ENCODE measurements at regions not wholly inside any gene's neighbourhood (a gene's known extent, or its start where the extent isn't known, plus 50 kb on each side); places are given as distances from the start of the nearest gene placed in this dataset.

DNA sequence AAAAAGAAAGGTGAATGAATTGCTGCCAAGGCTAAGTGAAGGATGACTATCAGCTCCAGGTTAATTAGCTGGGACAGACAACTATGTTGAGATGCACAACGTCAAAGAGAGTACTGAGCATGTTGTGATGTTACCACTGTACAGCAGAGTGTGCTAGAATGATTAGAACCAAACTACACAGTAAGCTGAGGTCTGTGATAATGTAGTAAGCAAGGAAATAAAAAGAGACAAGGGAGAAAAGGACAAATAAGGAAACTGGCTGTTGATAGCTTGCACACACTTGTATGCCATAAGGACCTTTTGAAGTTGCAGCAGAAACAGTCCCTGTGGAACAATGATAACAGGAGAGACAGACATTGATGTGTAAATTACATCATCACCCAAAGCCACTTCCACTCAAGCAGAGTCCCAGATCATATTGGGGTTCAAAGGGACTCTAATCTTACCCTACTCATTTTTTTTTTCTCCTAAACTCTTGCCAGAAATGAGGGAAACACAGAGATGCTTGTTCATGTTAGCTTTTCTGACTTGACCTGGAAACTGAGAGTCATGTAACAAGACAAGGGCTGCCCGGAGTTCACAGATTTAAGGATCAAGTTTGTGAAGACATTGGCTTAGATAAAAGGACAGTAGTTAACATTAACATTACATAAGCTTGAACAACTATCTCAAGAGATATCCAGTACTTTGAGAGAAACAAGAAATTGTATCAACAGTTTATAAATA lies 189.9 kb downstream of the CENPW start:
- DNase-seq (ENCODE audit: low read depth, low spot score): no peak

- no peak for DNase-seq (ENCODE audit: low read depth, low spot score)
These were observed 190.9 kb downstream of the CENPW start for GRCh38 chr6:126530775-126531174.

- no peak for DNase-seq (ENCODE audit: low read depth, low spot score)
These were observed 191.4 kb downstream of the CENPW start for GRCh38 chr6:126531286-126531685.

DNA sequence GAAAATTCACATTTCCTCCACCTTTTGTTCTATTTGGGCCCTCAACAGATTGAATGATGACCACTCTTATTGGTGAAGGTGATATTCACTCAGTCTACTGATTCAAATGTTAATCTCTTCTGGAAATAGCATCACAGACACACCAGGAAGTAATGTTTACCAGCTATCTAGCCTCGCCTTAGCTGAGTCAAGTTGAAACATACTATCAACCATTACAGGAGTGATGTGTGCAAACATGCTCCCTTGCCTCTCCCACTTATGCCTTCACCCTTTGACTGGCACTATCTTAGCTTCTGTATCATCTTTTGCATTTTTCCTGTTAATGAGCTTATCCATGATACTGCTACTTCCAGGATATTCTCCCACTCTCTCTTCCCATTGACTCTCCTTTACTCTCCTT lies 191.9 kb downstream of the CENPW start:
- no peak for DNase-seq (ENCODE audit: low read depth, low spot score)

DNA sequence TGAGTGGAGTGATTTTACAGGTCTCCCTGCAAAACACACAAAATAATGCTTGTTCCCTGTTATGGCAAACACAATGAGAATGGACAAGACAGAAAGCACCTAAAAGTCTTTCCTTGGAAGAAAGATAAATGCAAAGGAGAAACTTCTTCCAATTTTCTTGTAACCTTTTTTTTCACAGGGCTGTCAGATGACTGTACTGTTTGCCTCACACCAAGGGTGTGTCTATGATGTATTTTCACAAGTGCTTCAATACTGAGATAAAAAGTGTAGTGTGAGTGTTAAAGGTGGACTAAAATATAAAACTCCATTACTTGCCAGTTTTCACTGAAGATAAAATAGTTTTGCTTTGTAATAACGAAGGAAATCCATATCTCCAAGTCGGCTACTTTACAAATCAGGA lies 194.5 kb downstream of the CENPW start:
- DNase-seq (ENCODE audit: low read depth, low spot score): no peak

DNA sequence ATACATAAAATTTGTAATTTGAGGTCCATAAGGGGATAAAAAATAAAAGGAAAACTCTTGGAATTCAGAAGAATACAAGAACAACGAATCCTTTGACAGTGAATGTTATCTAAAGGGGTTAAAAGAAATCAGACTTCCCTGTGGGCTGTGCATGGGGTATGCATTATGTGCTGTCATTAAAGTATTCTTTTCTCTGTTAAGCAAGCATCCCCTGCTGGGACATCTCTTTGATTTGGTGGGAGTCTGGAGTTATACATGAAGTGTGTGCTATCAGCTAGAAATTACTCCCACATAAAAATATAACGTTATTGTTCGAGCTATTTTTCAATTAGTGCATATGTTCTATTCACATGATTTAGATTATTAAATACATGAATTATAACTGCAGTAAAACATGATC lies 195.2 kb downstream of the CENPW start:
- DNase-seq (ENCODE audit: low read depth, low spot score): no peak

DNA sequence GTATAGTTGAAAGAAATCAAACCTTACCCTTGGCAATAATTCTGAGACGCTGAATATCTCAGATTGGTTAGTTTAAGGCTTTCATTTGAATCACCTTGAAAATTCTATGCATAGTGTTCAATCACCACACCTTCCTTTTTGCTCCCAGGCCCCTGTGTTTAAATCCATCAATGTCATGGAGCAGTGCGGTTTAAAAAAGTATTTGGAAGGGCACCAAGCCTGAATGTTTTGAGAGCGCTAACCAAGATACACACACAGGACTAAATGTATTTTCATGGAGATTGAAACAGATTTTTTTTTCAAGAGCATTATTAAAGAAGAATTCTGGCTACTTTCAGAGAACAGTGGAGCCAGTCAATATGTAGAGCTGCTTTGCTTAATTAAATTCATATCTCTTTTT lies 195.7 kb downstream of the CENPW start:
- no peak for DNase-seq (ENCODE audit: low read depth, low spot score)

DNA sequence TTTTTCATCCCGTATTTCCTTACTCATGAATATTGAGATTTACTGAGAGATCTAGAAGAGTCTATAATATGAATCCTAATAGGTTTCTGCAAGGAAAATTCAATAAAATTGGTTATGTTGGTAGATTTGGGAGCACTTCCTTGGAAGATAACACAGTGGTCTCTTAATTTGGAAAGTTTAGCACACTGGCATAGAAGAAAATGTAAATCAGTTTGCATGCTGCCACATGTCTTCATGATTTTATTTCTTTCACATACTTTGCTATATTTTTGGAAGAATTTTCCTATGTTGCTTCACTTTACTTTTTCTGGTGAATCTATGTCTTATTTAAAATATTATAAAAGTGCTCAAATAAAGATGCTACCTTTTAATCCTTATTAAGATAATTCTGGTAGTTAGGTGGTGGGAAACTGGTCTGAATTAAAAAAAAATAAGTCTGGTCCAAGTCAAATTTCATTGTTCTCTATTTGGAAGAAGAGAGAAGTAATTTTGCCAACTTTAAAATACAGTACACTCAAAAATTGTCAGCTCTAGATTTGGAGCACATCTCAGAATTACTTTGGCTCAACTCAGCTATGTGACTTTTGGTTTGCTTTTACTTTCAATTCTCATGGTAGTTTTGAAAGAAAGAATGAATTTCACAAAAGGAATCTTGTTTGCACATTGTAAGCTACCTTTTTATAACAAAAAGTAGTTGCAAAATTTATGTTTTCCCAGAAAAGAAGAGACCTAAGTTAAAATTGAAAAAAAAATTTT lies 197.3 kb downstream of the CENPW start:
- DNase-seq (ENCODE audit: low read depth, low spot score): no peak

GRCh38 chr6:126539022-126539421 lies 199.1 kb downstream of the CENPW start:
- DNase-seq (ENCODE audit: low read depth, low spot score): no peak

GRCh38 chr6:126540161-126540560 lies 200.2 kb downstream of the CENPW start:
- DNase-seq (ENCODE audit: low read depth, low spot score): no peak

GRCh38 chr6:126541806-126542491 lies 202.0 kb downstream of the CENPW start:
- no peak for DNase-seq (ENCODE audit: low read depth, low spot score)

- no peak for DNase-seq (ENCODE audit: low read depth, low spot score)
These were observed 206.7 kb downstream of the CENPW start for GRCh38 chr6:126546541-126547120.

- DNase-seq (ENCODE audit: low read depth, low spot score): no peak
These were observed 208.4 kb downstream of the CENPW start for GRCh38 chr6:126548300-126548699.

DNA sequence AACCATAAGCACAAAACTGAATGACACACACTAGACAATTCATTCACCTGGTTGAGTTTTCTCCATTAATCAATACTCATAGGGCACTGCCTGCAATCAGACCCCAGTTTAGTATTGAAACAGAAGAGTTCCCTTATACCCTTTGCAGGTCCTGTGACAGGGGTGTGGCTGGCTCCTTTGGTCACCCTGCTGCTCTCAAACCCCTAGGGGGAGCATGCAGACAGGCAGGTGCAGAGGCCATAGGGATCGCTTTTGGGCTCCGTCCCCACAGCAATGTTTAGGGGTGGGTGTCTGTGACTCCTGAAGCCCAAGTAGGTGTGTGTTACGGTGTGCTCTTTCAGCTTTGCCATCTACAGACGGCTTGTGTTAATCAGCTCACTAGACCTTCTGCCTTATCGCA lies 210.4 kb downstream of the CENPW start:
- DNase-seq (ENCODE audit: low read depth, low spot score): no peak

GRCh38 chr6:126551832-126552231 lies 211.9 kb downstream of the CENPW start:
- no peak for DNase-seq (ENCODE audit: low read depth, low spot score)

DNA sequence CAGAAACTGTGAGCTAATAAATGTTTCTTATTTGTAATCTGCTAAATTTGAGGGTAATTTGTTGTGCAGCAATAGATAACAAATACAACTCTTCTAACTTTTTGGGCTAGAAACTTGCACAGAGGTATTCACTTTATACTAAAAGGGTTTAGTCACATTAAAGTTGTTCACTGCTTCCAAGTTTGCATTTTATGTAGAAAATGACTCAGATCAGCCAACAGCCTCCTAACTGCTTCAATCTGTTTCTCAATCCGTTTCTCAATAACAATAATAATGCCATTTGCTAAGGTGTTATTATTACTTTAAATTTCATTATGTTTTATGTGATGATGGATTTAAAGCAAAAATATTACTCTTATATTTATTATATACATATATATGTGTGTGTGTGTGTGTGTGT lies 213.9 kb downstream of the CENPW start:
- no peak for DNase-seq (ENCODE audit: low read depth, low spot score)

DNA sequence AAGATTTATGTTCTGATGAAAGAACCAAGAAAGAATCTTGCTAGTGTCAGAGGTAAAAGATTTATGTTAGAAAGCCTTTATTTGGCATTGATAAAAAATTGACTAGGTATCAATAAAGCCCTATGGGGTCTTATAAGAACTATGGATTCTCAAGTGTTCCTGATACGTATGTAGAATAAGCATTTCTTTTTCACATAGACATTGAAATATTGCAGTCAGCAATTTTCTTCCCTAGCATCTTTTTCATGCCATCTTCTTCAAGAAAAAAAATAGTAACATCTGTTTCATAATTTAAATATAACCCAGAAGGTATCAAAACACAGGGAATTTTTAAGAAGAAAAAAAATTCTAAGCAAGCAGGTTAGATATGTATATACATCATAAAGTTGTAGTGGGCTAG lies 230.6 kb downstream of the CENPW start:
- DNase-seq (ENCODE audit: low read depth, low spot score): no peak

- no peak for DNase-seq (ENCODE audit: low read depth, low spot score)
These were observed 234.4 kb downstream of the CENPW start for GRCh38 chr6:126574301-126574700.

DNA sequence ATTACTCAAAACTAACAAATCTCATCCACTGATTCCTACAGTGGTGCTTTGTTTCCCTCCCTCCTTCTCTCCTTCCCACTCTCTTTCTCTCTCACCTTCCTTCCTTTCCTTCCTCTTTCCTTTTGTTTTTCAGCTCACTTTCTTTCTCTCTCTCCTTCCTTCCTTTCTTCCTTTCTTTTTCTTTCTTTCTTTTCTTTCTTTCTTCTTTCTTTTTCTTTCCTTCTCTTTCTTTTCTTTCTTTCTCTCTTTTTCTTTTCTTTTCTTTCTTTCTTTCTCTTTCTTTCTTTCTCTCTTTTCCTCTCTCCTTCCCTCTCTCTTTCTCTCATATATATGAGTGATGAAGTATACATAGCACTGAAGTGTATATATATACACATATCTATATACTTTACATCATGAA lies 241.4 kb downstream of the CENPW start:
- no peak for DNase-seq (ENCODE audit: low read depth, low spot score)

DNA sequence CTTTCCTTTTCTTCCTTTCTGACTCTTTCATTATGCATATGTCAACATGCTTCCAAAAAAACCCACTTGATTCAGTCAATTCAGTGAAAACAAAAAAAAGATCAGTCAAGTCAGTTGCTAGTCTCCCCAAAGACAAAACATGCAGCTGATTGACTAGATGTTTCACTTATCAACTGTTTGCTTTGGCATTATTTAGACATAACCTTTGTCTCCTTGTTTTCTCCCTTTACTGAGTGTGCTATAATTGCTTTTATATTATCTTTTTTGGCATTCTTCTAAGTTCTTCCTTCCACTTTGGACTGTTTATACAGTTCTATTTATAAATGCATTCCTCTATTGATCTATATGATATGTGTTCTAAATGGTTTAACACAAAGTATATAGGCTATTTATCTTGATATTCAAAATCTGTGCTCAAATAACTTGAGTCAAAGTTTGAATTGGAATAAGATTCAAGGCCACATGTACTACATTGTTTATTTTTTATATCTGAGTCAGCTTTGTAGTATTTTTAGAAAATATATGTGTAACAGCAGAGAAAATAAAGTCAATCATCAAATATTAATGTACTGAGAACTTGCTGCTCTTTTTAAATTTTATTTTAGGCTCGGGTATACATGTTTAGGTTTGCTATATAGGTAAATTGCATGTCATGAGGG lies 260.5 kb downstream of the CENPW start:
- DNase-seq (ENCODE audit: low read depth, low spot score): no peak

- DNase-seq (ENCODE audit: low read depth, low spot score): no peak
These were observed 263.5 kb downstream of the CENPW start for GRCh38 chr6:126603410-126603809.

DNA sequence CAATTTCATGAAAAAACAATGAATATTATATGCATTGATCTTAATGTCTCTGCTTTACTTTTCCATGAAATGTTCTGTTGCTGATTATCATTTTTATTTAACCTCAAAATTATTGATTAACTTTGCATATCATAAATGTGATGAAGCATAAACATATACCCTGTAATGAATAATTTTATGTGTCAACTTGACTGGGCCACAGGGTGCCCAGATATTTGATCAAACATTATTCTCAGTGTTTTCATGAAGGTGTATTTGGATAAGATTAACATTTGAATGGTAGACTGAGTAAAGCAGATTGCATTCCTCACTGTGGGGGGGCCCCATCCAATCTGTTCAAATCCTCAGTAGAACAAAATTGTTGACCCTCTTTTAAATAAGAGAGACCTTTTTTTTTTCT lies 265.2 kb downstream of the CENPW start:
- no peak for DNase-seq (ENCODE audit: low read depth, low spot score)

Measured in ELF-1 (cell line).